Suppressor macrophage treated with lipopolysaccharide for 4 hours (primary cell): ENCODE measurements at regions not wholly inside any gene's neighbourhood (a gene's known extent, or its start where the extent isn't known, plus 50 kb on each side); places are given as distances from the start of the nearest gene placed in this dataset.

ENCODE experiments used
- DNase-seq: peaks from one replicate; pipeline ENCODE4 v3.0.0-alpha.2; 2020

- DNase-seq, result no peak
Observed at GRCh38 chr5:39867923-39868322, 443.1 kb upstream of the DAB2 start.

GRCh38 chr5:39863926-39864552 lies 439.3 kb upstream of the DAB2 start:
- no peak for DNase-seq

- peak; percentile 11 for DNase-seq
Observed at GRCh38 chr5:39857041-39857440, 432.3 kb upstream of the DAB2 start.

- DNase-seq, result no peak
Observed at GRCh38 chr5:39854771-39855410, 430.1 kb upstream of the DAB2 start.

GRCh38 chr5:39850291-39850690 lies 425.5 kb upstream of the DAB2 start:
- DNase-seq, result no peak

GRCh38 chr5:39846144-39846543 lies 421.4 kb upstream of the DAB2 start:
- no peak for DNase-seq

- DNase-seq, result no peak
Observed at GRCh38 chr5:39843767-39844166, 419.0 kb upstream of the DAB2 start.

GRCh38 chr5:39835371-39835770 lies 410.6 kb upstream of the DAB2 start:
- no peak for DNase-seq

GRCh38 chr5:39829441-39829840 lies 404.7 kb upstream of the DAB2 start:
- no peak for DNase-seq

GRCh38 chr5:39826051-39826450 lies 401.3 kb upstream of the DAB2 start:
- no peak for DNase-seq

- no peak for DNase-seq
Observed at GRCh38 chr5:39825301-39825700, 400.5 kb upstream of the DAB2 start.

GRCh38 chr5:39822020-39822419 lies 397.2 kb upstream of the DAB2 start:
- DNase-seq, result no peak

- DNase-seq, result no peak
Observed at GRCh38 chr5:39816866-39817265, 392.1 kb upstream of the DAB2 start.

- DNase-seq, result no peak
Observed at GRCh38 chr5:39816156-39816845, 391.5 kb upstream of the DAB2 start.

GRCh38 chr5:39815711-39816110 lies 390.9 kb upstream of the DAB2 start:
- no peak for DNase-seq

GRCh38 chr5:39811381-39811780 lies 386.6 kb upstream of the DAB2 start:
- DNase-seq, result no peak

- DNase-seq, result no peak
Observed at GRCh38 chr5:39808656-39809055, 383.9 kb upstream of the DAB2 start.

GRCh38 chr5:39801306-39801705 lies 376.5 kb upstream of the DAB2 start:
- DNase-seq, result no peak

- DNase-seq, result no peak
Observed at GRCh38 chr5:39800042-39800601, 375.3 kb upstream of the DAB2 start.

GRCh38 chr5:39799242-39799641 lies 374.5 kb upstream of the DAB2 start:
- DNase-seq, result no peak

- no peak for DNase-seq
Observed at GRCh38 chr5:39794513-39795210, 369.9 kb upstream of the DAB2 start.

GRCh38 chr5:39785410-39785809 lies 360.6 kb upstream of the DAB2 start:
- DNase-seq, result no peak

- peak; percentile 35 for DNase-seq
Observed at GRCh38 chr5:39783756-39784421, 359.1 kb upstream of the DAB2 start.
